Choroid plexus epithelial cell (primary cell): ENCODE measurements at regions not wholly inside any gene's neighbourhood (a gene's known extent, or its start where the extent isn't known, plus 50 kb on each side); places are given as distances from the start of the nearest gene placed in this dataset.

Experiments
- DNase-seq: peaks from one replicate; pipeline ENCODE4 v3.0.0-alpha.2; 2010; ENCODE audit warnings: low read depth
- H3K4me3 ChIP-seq: 2 replicates; pipeline ENCODE4 v1.5.1; 2011; ENCODE audit warnings: low read depth, mild to moderate bottlenecking, control low read depth, low read length, moderate library complexity
- CTCF ChIP-seq: conservative IDR thresholded peaks from 2 replicates; pipeline ENCODE4 v1.5.1; 2011; ENCODE audit warnings: low read depth, mild to moderate bottlenecking, control low read depth, inconsistent platforms, low read length, moderate library complexity

- DNase-seq = no peak
- no peak overlapping the region for H3K4me3 ChIP-seq
- no peak for TF ChIP-seq CTCF
Measured at GRCh38 chr14:85447883-85448282, 82.1 kb upstream of the FLRT2 start.

- DNase-seq = no peak
- TF ChIP-seq CTCF = no peak
- no peak overlapping the region for H3K4me3 ChIP-seq
Measured at GRCh38 chr14:85451421-85451820, 78.5 kb upstream of the FLRT2 start.

- no peak overlapping the region for H3K4me3 ChIP-seq
- no peak for DNase-seq
- no peak for TF ChIP-seq CTCF
Measured at GRCh38 chr14:85453401-85454225, 76.3 kb upstream of the FLRT2 start.

- TF ChIP-seq CTCF = no peak
- DNase-seq = no peak
- no peak overlapping the region for H3K4me3 ChIP-seq
Measured at GRCh38 chr14:85454226-85454813, 75.6 kb upstream of the FLRT2 start.

- no peak for DNase-seq
- H3K4me3 ChIP-seq = no peak overlapping the region
- no peak for TF ChIP-seq CTCF
Measured at GRCh38 chr14:85459361-85460000, 70.5 kb upstream of the FLRT2 start.

GRCh38 chr14:85461432-85462133, 68.4 kb upstream of the FLRT2 start:
- no peak for DNase-seq
- H3K4me3 ChIP-seq = no peak overlapping the region

More at GRCh38 chr14:85461432-85462133, 68.4 kb upstream of the FLRT2 start:
- TF ChIP-seq CTCF = no peak
